Bronchial epithelial cell (primary cell): ENCODE measurements at regions not wholly inside any gene's neighbourhood (a gene's known extent, or its start where the extent isn't known, plus 50 kb on each side); places are given as distances from the start of the nearest gene placed in this dataset.
A peak's percentile ranks its signal among the peaks of the same experiment; 100 is the strongest.

ENCODE experiments used
- DNase-seq: peaks from one replicate; pipeline ENCODE4 v3.0.0-alpha.2; 2010; ENCODE audit warnings: low read depth
- FAIRE-seq: peaks from 2 replicates; lab custom pipeline; 2011; peaks lifted over from hg19 to GRCh38; lab: Jason Lieb, UNC
- H3K27me3 ChIP-seq: 2 replicates; pipeline ENCODE4 v1.5.1; 2011; ENCODE audit warnings: low read length; ENCODE audit not compliant: control insufficient read depth, insufficient read depth
- H3K36me3 ChIP-seq: 2 replicates; pipeline ENCODE4 v1.5.1; 2011; ENCODE audit warnings: low read length; ENCODE audit not compliant: control insufficient read depth, insufficient read depth
- H3K4me3 ChIP-seq: 2 replicates; pipeline ENCODE4 v1.5.1; 2011; ENCODE audit warnings: mild to moderate bottlenecking, low read depth, low read length, control low read depth
- TF ChIP-seq, protein P1 (sequence below): IDR thresholded peaks from 2 replicates; pipeline ENCODE4 v1.5.1; 2011; ENCODE audit warnings: mild to moderate bottlenecking, moderate library complexity, low read length, control low read depth, inconsistent platforms; ENCODE audit not compliant: insufficient read depth, severe bottlenecking

DNA sequence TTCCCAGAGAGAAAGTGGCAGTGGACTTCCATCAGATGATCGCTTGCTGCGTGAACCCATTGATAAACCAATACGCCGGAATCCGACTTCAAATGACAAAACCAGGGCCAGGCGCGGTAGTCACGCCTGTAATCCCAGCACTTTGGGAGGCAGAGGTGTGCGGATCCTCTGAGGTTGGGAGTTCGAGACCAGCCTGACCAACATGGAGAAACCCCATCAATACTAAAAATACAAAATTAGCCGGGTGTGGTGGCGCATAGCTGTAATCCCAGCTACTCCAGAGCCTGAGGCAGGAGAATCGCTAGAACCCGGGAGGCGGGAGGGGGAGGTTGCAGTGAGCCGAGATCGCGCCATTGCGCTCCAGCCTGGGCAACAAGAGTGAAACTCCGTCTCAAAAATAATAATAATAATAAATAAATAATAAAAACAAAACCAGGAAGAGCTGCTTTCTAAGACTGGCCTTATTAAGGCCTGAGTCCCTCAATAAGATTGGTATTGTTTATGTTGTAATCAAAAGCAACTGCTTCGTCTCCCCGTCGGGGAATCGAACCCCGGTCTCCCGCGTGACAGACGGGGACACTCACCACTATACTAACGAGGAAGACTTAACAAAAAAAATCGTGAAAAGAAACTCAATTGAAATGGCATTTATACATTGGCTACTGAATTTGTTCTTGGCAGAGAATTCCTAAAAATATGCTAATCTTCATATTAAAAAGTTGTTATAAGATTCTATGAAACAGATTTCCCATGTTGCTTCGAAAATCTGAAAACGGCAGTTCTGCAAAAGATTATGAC is 110.2 kb upstream of the ZNF184 start:
- Histone ChIP-seq H3K36me3 (no peaks in the 10 kb centered on the region), H3K4me3 (no peak overlapping the region), H3K27me3 (no peaks in the 10 kb centered on the region)
- no peak for FAIRE-seq
- TF ChIP-seq, protein P1, sequence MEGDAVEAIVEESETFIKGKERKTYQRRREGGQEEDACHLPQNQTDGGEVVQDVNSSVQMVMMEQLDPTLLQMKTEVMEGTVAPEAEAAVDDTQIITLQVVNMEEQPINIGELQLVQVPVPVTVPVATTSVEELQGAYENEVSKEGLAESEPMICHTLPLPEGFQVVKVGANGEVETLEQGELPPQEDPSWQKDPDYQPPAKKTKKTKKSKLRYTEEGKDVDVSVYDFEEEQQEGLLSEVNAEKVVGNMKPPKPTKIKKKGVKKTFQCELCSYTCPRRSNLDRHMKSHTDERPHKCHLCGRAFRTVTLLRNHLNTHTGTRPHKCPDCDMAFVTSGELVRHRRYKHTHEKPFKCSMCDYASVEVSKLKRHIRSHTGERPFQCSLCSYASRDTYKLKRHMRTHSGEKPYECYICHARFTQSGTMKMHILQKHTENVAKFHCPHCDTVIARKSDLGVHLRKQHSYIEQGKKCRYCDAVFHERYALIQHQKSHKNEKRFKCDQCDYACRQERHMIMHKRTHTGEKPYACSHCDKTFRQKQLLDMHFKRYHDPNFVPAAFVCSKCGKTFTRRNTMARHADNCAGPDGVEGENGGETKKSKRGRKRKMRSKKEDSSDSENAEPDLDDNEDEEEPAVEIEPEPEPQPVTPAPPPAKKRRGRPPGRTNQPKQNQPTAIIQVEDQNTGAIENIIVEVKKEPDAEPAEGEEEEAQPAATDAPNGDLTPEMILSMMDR = no peak
- DNase-seq = peak; percentile 65

DNA sequence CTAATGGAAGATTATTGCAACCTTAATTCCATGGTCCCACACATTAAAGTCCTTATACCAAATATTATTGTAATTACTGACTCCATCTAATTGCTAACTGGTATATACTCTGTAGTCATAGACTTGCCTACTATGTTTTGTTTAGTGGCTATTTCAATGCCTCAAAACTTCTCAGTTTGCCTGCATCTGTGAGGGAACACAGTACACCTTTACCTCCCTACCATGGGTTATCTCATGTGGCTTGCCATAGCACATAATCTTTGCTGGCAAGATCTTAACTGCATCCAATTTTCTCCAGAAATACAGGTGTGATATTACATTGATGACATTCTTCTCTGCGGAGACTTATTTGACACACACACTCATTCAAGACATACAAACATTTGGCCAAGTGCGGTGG is 107.1 kb upstream of the ZNF184 start:
- DNase-seq = no peak
- no peaks in the 10 kb centered on the region for H3K36me3 ChIP-seq
- FAIRE-seq = no peak
- no peaks in the 10 kb centered on the region for H3K27me3 ChIP-seq
- TF ChIP-seq, protein P1 = no peak
- H3K4me3 ChIP-seq = no peak overlapping the region

- Histone ChIP-seq H3K27me3 (peaks cover 1% of the 10 kb centered on the region), H3K4me3 (no peak overlapping the region), H3K36me3 (no peaks in the 10 kb centered on the region)
- FAIRE-seq (no peak), DNase-seq (no peak)
- TF ChIP-seq, protein P1 = no peak
These were observed 105.0 kb upstream of the ZNF184 start for GRCh38 chr6:27577922-27578321.

DNA sequence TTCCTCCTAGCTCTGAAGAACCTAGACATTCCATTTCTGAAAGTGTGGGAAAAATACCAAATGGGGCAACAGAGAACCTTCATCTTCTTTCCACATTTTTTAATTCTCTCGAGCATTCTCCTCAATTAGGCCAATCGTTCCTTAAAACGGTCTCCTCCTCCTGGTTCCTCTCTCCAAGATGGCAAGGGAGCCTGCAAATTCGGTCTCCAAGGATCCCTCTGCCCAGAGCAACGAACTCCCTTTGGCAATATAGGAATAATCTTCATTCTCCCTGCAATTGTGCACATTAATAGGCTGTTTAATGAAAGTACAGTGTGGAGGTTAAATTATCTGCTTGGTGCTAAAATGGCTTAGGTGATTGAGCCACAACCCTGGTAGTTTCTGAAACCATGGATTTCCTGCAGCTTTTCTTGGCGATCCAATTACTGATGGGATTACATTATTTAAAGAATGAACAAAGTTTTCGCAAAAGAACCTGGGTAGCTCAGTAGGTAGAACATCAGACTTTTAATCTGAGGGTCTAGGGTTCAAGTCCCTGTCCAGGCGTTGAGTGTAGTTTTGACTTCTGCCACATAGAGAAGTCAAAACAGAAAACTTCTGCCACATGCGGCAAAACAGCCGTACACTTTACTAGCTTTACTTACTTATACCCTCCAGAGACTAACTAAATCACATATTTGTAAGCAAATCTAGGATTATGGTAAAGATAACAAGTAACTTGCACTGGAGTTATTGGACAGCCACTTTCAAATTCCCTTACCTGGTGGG is 102.9 kb upstream of the ZNF184 start:
- FAIRE-seq = no peak
- DNase-seq = peak; percentile 39
- H3K27me3 ChIP-seq = peaks cover 1% of the 10 kb centered on the region
- H3K4me3 ChIP-seq = no peak overlapping the region
- TF ChIP-seq, protein P1 = no peak
- no peaks in the 10 kb centered on the region for H3K36me3 ChIP-seq

DNA sequence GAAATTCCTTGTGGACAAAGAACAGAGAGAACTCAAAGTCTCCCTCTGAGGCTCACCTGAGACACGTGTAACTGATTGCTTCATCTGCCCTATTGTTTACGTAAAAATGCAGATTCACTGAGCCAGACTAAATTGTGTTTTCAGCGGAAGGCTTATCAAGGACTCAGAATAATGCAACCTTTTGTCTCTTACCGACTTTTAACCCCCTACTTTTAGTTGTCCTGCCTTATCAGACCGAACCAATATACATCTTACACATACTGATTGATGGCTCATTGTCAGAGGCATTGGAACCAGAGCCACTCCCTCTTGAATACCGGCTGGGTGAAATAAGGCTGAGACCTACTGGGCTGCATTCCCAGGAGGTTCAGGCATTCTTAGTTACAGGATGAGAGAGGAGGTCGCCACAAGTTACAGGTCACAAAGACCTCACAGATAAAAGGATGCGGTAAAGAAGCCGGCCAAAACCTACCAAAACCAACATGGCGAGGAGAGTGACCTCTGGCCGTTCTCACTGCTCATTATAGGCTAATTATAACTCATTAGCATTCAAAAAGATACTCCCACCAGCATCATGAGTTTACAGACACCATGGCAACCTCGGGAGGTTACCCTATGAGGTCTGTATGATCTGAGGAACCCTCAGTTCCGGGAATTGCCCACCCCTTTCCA is 95.5 kb upstream of the ZNF184 start:
- TF ChIP-seq, protein P1 = no peak
- no peak for FAIRE-seq
- DNase-seq = peak; percentile 18
- H3K4me3 ChIP-seq = no peak overlapping the region
- H3K36me3 ChIP-seq = no peaks in the 10 kb centered on the region
- peaks cover 15% of the 10 kb centered on the region for H3K27me3 ChIP-seq
